Peyer's patch (tissue), 4 donors: ENCODE measurements at regions not wholly inside any gene's neighbourhood (a gene's known extent, or its start where the extent isn't known, plus 50 kb on each side); places are given as distances from the start of the nearest gene placed in this dataset.

Source experiments
- CTCF ChIP-seq, 6 experiments: fragments of 450-650 bp in 4 of 6; fragments of 200-600 bp in 2 of 6; sonication (generic) in 1 of 6; IDR thresholded peaks; one replicate each; pipeline ENCODE4 v1.5.1; 2017 to 2019; ENCODE audit warnings: antibody characterized with exemption in 6 of 6, mild to moderate bottlenecking in 3 of 6, moderate library complexity in 1 of 6
- POLR2A ChIP-seq, 2 donors: fragments of 450-650 bp; IDR thresholded peaks; one replicate each; pipeline ENCODE4 v1.5.1; 2017; ENCODE audit warnings: antibody characterized with exemption in 2 of 2, mild to moderate bottlenecking in 2 of 2, moderate library complexity in 2 of 2

DNA sequence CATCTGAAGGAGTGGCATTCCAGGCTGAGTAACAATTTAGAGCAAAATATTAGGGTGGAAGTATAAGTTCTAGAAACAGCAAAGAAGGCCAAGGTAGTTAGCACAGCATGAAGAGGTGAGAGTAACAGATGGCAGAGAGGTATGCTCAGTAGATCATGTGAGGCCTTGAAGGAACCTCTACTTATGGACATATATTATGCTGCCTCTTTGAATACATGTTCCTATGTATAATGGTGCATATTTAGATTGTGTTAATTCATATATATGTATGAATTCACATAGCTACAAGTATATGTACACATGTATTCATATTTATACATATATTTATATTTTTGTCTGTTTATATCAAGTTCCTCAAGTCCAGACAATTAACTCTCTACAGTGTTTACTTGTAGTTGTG is 355.2 kb downstream of the KCTD8 start:
- no peak for TF ChIP-seq CTCF (IDR thresholded peaks at IDR 0.05)
- TF ChIP-seq POLR2A (IDR thresholded peaks at IDR 0.05), result no peak
